ENCODE measurements at regions not wholly inside any gene's neighbourhood (a gene's known extent, or its start where the extent isn't known, plus 50 kb on each side); places are given as distances from the start of the nearest gene placed in this dataset.

DNA sequence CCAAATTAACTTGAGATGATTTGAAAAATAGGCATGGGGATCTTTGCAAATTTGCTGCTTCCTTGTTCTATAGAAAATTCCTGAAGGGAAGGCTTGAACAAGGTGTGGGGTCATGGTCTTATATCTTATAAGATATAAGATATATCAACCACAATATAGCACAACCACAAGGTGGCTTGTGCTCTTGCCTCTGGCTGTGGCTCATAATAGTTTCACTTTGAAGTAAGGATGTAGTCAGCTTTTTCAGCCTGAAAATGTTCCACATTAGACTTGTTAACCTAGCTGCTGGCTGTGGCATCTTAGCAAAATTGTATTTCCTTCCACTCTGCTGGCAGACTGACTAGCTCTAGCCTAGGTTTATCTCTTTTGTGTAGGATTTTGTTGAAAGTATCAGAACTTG, 169.7 kb downstream of the KLF5 start:
- no TSS peak for BruUV-seq (replicated peaks)
- no peaks in the 10 kb centered on the region for H3K27me3 ChIP-seq (ENCODE audit: control insufficient read depth, insufficient read depth, low read length)
- in situ Hi-C loops (cut with HindIII; ENCODE audit: low pct_unique_long_range_greater_than_20kb, low sequenced_read_pairs), result no loop called here
- no peak for TF ChIP-seq REST (IDR thresholded peaks at IDR 0.05; ENCODE audit: insufficient read depth in 1 of 2, low read depth in 2 of 2, low read length in 1 of 2)
- intact Hi-C loops (cut with micrococcal nuclease; ENCODE audit: unreplicated experiment), result no loop called here
- POLR2A ChIA-PET, result no interaction called here
- DNase-seq (ENCODE audit: low read depth, low spot score), result no peak
- no peaks in the 10 kb centered on the region for H3K4me1 ChIP-seq (ENCODE audit: control insufficient read depth, insufficient read depth, low read length)
- no peak for ATAC-seq
- H3K27ac ChIP-seq (ENCODE audit: low read length), result no peak overlapping the region
- no peak overlapping the region for H3K4me3 ChIP-seq (ENCODE audit: low read depth in 2 of 2, low read length in 2 of 2)
- H3K36me3 ChIP-seq (ENCODE audit: control insufficient read depth, insufficient read depth, low read length), result no peaks in the 10 kb centered on the region
- no peaks in the 10 kb centered on the region for H3K9me3 ChIP-seq (ENCODE audit: control insufficient read depth, insufficient read depth, low read depth, low read length)
- CTCF ChIA-PET, result no interaction called here

DNA sequence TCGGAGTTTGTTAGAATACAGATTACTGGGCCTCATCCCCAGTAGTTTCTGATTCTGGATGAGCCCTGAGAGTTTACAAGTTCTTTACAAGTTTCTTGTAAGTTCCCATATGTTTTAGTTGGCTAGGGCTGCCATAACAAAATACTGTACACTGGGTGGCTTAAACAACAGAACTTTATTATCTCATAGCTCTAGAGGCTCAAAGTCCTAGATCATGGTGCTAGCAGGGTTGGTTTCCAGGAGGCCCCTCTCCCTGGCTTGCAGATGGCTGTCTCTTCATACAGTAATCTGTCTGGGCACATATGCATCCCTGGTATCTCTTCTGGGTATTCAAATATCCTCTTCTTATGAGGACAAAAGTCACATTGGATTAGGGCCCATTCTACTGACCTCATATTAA, 167.2 kb downstream of the KLF5 start:
- BruUV-seq (replicated peaks), result no TSS peak
- DNase-seq (ENCODE audit: low read depth, low spot score) (no peak), ATAC-seq (no peak)
- no peak overlapping the region for H3K27ac ChIP-seq (ENCODE audit: low read length)
- H3K4me1 ChIP-seq (ENCODE audit: control insufficient read depth, insufficient read depth, low read length), result no peaks in the 10 kb centered on the region
- intact Hi-C loops (cut with micrococcal nuclease; ENCODE audit: unreplicated experiment) (no loop called here), in situ Hi-C loops (cut with HindIII; ENCODE audit: low pct_unique_long_range_greater_than_20kb, low sequenced_read_pairs) (no loop called here)
- POLR2A ChIA-PET, result no interaction called here
- CTCF ChIA-PET, result no interaction called here
- H3K27me3 ChIP-seq (ENCODE audit: control insufficient read depth, insufficient read depth, low read length), result no peaks in the 10 kb centered on the region
- H3K9me3 ChIP-seq (ENCODE audit: control insufficient read depth, insufficient read depth, low read depth, low read length), result no peaks in the 10 kb centered on the region
- TF ChIP-seq TCF7L2 (IDR thresholded peaks at IDR 0.05; ENCODE audit: low read depth, low read length) (no peak), REST (IDR thresholded peaks at IDR 0.05; ENCODE audit: insufficient read depth in 1 of 2, low read depth in 2 of 2, low read length in 1 of 2) (no peak), POLR2AphosphoS5 (IDR thresholded peaks at IDR 0.05; ENCODE audit: low read depth, low read length) (no peak), SIN3A (IDR thresholded peaks at IDR 0.05; ENCODE audit: borderline replicate concordance, insufficient read depth, low read depth, low read length) (no peak)
- TF ChIP-seq, protein P1, sequence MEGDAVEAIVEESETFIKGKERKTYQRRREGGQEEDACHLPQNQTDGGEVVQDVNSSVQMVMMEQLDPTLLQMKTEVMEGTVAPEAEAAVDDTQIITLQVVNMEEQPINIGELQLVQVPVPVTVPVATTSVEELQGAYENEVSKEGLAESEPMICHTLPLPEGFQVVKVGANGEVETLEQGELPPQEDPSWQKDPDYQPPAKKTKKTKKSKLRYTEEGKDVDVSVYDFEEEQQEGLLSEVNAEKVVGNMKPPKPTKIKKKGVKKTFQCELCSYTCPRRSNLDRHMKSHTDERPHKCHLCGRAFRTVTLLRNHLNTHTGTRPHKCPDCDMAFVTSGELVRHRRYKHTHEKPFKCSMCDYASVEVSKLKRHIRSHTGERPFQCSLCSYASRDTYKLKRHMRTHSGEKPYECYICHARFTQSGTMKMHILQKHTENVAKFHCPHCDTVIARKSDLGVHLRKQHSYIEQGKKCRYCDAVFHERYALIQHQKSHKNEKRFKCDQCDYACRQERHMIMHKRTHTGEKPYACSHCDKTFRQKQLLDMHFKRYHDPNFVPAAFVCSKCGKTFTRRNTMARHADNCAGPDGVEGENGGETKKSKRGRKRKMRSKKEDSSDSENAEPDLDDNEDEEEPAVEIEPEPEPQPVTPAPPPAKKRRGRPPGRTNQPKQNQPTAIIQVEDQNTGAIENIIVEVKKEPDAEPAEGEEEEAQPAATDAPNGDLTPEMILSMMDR (IDR thresholded peaks at IDR 0.05), result no peak
- no peak overlapping the region for H3K4me3 ChIP-seq (ENCODE audit: low read depth in 2 of 2, low read length in 2 of 2)
- H3K36me3 ChIP-seq (ENCODE audit: control insufficient read depth, insufficient read depth, low read length), result no peaks in the 10 kb centered on the region
